B cell (primary cell): ENCODE measurements at regions not wholly inside any gene's neighbourhood (a gene's known extent, or its start where the extent isn't known, plus 50 kb on each side); places are given as distances from the start of the nearest gene placed in this dataset.
A peak's percentile ranks its signal among the peaks of the same experiment; 100 is the strongest.

Source experiments
- ATAC-seq: fragments of 200-7000 bp; cut with Tn5 transposase; one replicate; pipeline ENCODE4 v1.10.0; 2021; ENCODE audit warnings: low read depth, mild to moderate bottlenecking, moderate number of reproducible peaks, moderate library complexity
- CTCF ChIA-PET: fragments of 350-600 bp; sonication (Branson Sonifier 250); formaldehyde crosslinking; loops from one replicate; lab custom pipeline; 2021; ENCODE audit warnings: antibody characterized with exemption, inconsistent platforms; lab: Charles Lee
- POLR2A ChIA-PET: fragments of 350-600 bp; sonication (Branson Sonifier 250); formaldehyde crosslinking; loops from one replicate; lab custom pipeline; 2021; ENCODE audit warnings: antibody characterized with exemption; lab: Charles Lee
- DNase-seq: peaks from one replicate; pipeline ENCODE4 v3.0.0; 2013
- H2AFZ ChIP-seq: 2 replicates; pipeline ENCODE4 v1.6.1; 2012; ENCODE audit warnings: mild to moderate bottlenecking, low read depth, low read length; ENCODE audit not compliant: insufficient read depth, poor library complexity, severe bottlenecking
- H3K27ac ChIP-seq, 2 donors: 1 replicate in 1 of 2; 2 replicates in 1 of 2; pipeline ENCODE4 v1.5.1; 2012 to 2013; ENCODE audit warnings: low read length in 2 of 2, mild to moderate bottlenecking in 2 of 2, moderate library complexity in 1 of 2
- H3K27me3 ChIP-seq, 4 experiments: fragments of 200-600 bp in 1 of 4; sonication (generic) in 1 of 4; replicated peaks in 1 of 4; 1 replicate in 2 of 4; 2 replicates in 2 of 4; pipeline versions ENCODE4 v1.6.1 to v1.7.0; 2013 to 2016; ENCODE audit warnings: low read length in 3 of 4, mild to moderate bottlenecking in 2 of 4, mixed read lengths in 1 of 4, moderate library complexity in 1 of 4; ENCODE audit not compliant: insufficient read depth in 4 of 4, control insufficient read depth in 3 of 4; ENCODE audit errors: control extremely low read depth in 1 of 4
- H3K36me3 ChIP-seq, 2 experiments: replicated peaks in 1 of 2; 1 replicate in 1 of 2; 2 replicates in 1 of 2; pipeline versions ENCODE4 v1.6.1 to v1.7.1; 2013; ENCODE audit warnings: low read length in 1 of 2; ENCODE audit not compliant: insufficient read depth in 2 of 2, control insufficient read depth in 1 of 2; ENCODE audit errors: control extremely low read depth in 1 of 2, extremely low read depth in 1 of 2
- H3K4me1 ChIP-seq, 2 donors: fragments of 200-600 bp in 1 of 2; sonication (generic) in 1 of 2; 1 replicate in 1 of 2; 2 replicates in 1 of 2; pipeline versions ENCODE4 v1.5.1 to v1.6.1; 2013 to 2017; ENCODE audit warnings: low read length in 2 of 2; ENCODE audit not compliant: control insufficient read depth in 2 of 2, insufficient read depth in 2 of 2
- H3K4me2 ChIP-seq: replicated peaks from 2 replicates; pipeline ENCODE3; 2012; ENCODE audit warnings: mild to moderate bottlenecking, low read depth, low read length; ENCODE audit not compliant: poor library complexity, severe bottlenecking
- H3K4me3 ChIP-seq, 5 experiments: fragments of 200-600 bp in 1 of 5; sonication (generic) in 1 of 5; 1 replicate in 3 of 5; 2 replicates in 2 of 5; pipeline versions ENCODE4 v1.5.1 to v1.7.0; 2011 to 2016; ENCODE audit warnings: low read length in 4 of 5, mild to moderate bottlenecking in 4 of 5, low read depth in 2 of 5, control low read depth in 1 of 5, moderate library complexity in 1 of 5; ENCODE audit not compliant: insufficient read depth in 1 of 5; ENCODE audit errors: control extremely low read depth in 1 of 5, extremely low read depth in 1 of 5
- H3K79me2 ChIP-seq: fragments of 200-600 bp; sonication (generic); one replicate; pipeline ENCODE4 v1.6.0; 2016; ENCODE audit warnings: low read length; ENCODE audit not compliant: control insufficient read depth, insufficient read depth
- H3K9ac ChIP-seq: fragments of 200-600 bp; sonication (generic); 2 replicates; pipeline ENCODE4 v1.6.1; 2017; ENCODE audit warnings: mild to moderate bottlenecking, low read length, moderate library complexity
- H3K9me3 ChIP-seq, 3 donors: one replicate each; pipeline versions ENCODE4 v1.6.1 to v1.7.1; 2013; ENCODE audit warnings: low read length in 2 of 3; ENCODE audit not compliant: control insufficient read depth in 2 of 3, insufficient read depth in 1 of 3; ENCODE audit errors: control extremely low read depth in 1 of 3
- H4K20me1 ChIP-seq: 2 replicates; pipeline ENCODE4 v1.6.0; 2012; ENCODE audit warnings: mild to moderate bottlenecking, low read length; ENCODE audit not compliant: insufficient read depth, control insufficient read depth, poor library complexity, severe bottlenecking
- H3K27ac Mint-ChIP-seq: one replicate; pipeline ENCODE4 v1.8.0; 2021; ENCODE audit warnings: mixed read lengths
- H3K27me3 Mint-ChIP-seq: one replicate; pipeline ENCODE4 v1.8.0; 2021; ENCODE audit warnings: mixed read lengths
- H3K4me1 Mint-ChIP-seq: one replicate; pipeline ENCODE4 v1.8.0; 2021; ENCODE audit warnings: mixed read lengths
- H3K4me3 Mint-ChIP-seq: one replicate; pipeline ENCODE4 v1.8.0; 2021; ENCODE audit warnings: mixed read lengths
- H3K9me3 Mint-ChIP-seq: one replicate; pipeline ENCODE4 v1.8.0; 2022; ENCODE audit warnings: mixed read lengths; ENCODE audit not compliant: insufficient read depth
- EZH2 ChIP-seq: IDR thresholded peaks from 2 replicates; pipeline ENCODE4 v1.6.1; 2012; ENCODE audit warnings: borderline replicate concordance, low read depth, mild to moderate bottlenecking, moderate library complexity, low read length; ENCODE audit not compliant: insufficient read depth, poor library complexity, severe bottlenecking
- WGBS: methylation state at CpG from one replicate; pipeline ENCODE4 v1.1.5; 2013; ENCODE audit warnings: missing lambda C conversion rate; ENCODE audit not compliant: insufficient coverage; 5-methylcytosine and 5-hydroxymethylcytosine counted together
- intact Hi-C: fragments of 100-400 bp; cut with micrococcal nuclease; formaldehyde crosslinking; loops from one replicate; pipeline ENCODE4 v1.10.0; 2022
- TF ChIP-seq, protein P1 (sequence below): fragments of 200-600 bp; IDR thresholded peaks from one replicate; pipeline ENCODE4 v1.8.0; 2022; ENCODE audit warnings: antibody characterized with exemption, mild to moderate bottlenecking

- H3K27ac Mint-ChIP-seq: no peak overlapping the region
- intact Hi-C loops: no loop called here
Measured at GRCh38 chr14:66197276-66197675, 288.9 kb upstream of the CCDC196 start.

GRCh38 chr14:66206554-66206953 lies 279.6 kb upstream of the CCDC196 start:
- POLR2A ChIA-PET: no interaction called here
- no peak overlapping the region for H2AFZ ChIP-seq
- TF ChIP-seq EZH2: no peak
- TF ChIP-seq, protein P1, sequence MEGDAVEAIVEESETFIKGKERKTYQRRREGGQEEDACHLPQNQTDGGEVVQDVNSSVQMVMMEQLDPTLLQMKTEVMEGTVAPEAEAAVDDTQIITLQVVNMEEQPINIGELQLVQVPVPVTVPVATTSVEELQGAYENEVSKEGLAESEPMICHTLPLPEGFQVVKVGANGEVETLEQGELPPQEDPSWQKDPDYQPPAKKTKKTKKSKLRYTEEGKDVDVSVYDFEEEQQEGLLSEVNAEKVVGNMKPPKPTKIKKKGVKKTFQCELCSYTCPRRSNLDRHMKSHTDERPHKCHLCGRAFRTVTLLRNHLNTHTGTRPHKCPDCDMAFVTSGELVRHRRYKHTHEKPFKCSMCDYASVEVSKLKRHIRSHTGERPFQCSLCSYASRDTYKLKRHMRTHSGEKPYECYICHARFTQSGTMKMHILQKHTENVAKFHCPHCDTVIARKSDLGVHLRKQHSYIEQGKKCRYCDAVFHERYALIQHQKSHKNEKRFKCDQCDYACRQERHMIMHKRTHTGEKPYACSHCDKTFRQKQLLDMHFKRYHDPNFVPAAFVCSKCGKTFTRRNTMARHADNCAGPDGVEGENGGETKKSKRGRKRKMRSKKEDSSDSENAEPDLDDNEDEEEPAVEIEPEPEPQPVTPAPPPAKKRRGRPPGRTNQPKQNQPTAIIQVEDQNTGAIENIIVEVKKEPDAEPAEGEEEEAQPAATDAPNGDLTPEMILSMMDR: no peak
- peaks cover 13% of the 10 kb centered on the region for H3K9me3 Mint-ChIP-seq
- no peaks in the 10 kb centered on the region for H3K4me1 ChIP-seq
- no peak overlapping the region for H3K27ac Mint-ChIP-seq
- ATAC-seq (no peak), DNase-seq (peak; percentile 3)
- peaks cover 7% of the 10 kb centered on the region for H3K27me3 Mint-ChIP-seq
- intact Hi-C loops: no loop called here
- CTCF ChIA-PET: no interaction called here
- H3K4me3 ChIP-seq: no peak overlapping the region
- no peak overlapping the region for H3K4me2 ChIP-seq
- peaks cover 0 to 12% (median 5%) of the 10 kb centered on the region in 3 donors for H3K9me3 ChIP-seq
- no peaks in the 10 kb centered on the region for H3K4me1 Mint-ChIP-seq
- H3K4me3 Mint-ChIP-seq: no peak overlapping the region
- H3K79me2 ChIP-seq: no peaks in the 10 kb centered on the region
- no peak overlapping the region for H3K27ac ChIP-seq
- 86% methylated on average over 1 of the region's 2 CpGs for WGBS
- H3K36me3 ChIP-seq: no peaks in the 10 kb centered on the region
- no peak overlapping the region for H3K9ac ChIP-seq
- no peaks in the 10 kb centered on the region for H4K20me1 ChIP-seq
- no peaks in the 10 kb centered on the region for H3K27me3 ChIP-seq

More at GRCh38 chr14:66197276-66197675, 288.9 kb upstream of the CCDC196 start:
- Mint-ChIP-seq H3K4me3 (no peak overlapping the region), H3K27me3 (peaks cover 26% of the 10 kb centered on the region), H3K4me1 (no peaks in the 10 kb centered on the region), H3K9me3 (peaks cover 1% of the 10 kb centered on the region)
- Histone ChIP-seq H2AFZ (no peak overlapping the region), H4K20me1 (no peaks in the 10 kb centered on the region), H3K4me1 (no peaks in the 10 kb centered on the region), H3K9ac (no peak overlapping the region), H3K27ac (no peak overlapping the region), H3K4me3 (no peak overlapping the region), H3K27me3 (no peaks in the 10 kb centered on the region), H3K9me3 (peaks cover 1 to 16% (median 6%) of the 10 kb centered on the region in 3 donors), H3K4me2 (no peak overlapping the region), H3K79me2 (no peaks in the 10 kb centered on the region), H3K36me3 (no peaks in the 10 kb centered on the region)
- TF ChIP-seq EZH2: no peak
- TF ChIP-seq, protein P1: no peak
- ATAC-seq (no peak), DNase-seq (no peak)
- ChIA-PET CTCF (no interaction called here), POLR2A (no interaction called here)
